Fibroblast of lung (primary cell): ENCODE measurements at regions not wholly inside any gene's neighbourhood (a gene's known extent, or its start where the extent isn't known, plus 50 kb on each side); places are given as distances from the start of the nearest gene placed in this dataset.

Experiments used
- DNase-seq, 2 donors: peaks; one replicate each; pipeline versions ENCODE4 v3.0.0 to v3.0.0-alpha.2; 2010; ENCODE audit warnings: low read depth in 2 of 2
- H2AFZ ChIP-seq: 2 replicates; pipeline ENCODE4 v1.5.1; 2012; ENCODE audit warnings: low read length, control low read depth, inconsistent platforms
- H3K27ac ChIP-seq: 2 replicates; pipeline ENCODE4 v1.5.1; 2011; ENCODE audit warnings: low read length, control low read depth; ENCODE audit not compliant: insufficient read depth
- H3K27me3 ChIP-seq: 2 replicates; pipeline ENCODE4 v1.5.1; 2011; ENCODE audit warnings: mild to moderate bottlenecking, low read length; ENCODE audit not compliant: control insufficient read depth, insufficient read depth
- H3K36me3 ChIP-seq: 2 replicates; pipeline ENCODE4 v1.5.1; 2011; ENCODE audit warnings: low read length; ENCODE audit not compliant: control insufficient read depth, insufficient read depth
- H3K4me1 ChIP-seq: 2 replicates; pipeline ENCODE4 v1.5.1; 2011; ENCODE audit warnings: low read length; ENCODE audit not compliant: control insufficient read depth, insufficient read depth; ENCODE audit errors: extremely low read depth
- H3K4me2 ChIP-seq: 2 replicates; pipeline ENCODE4 v1.5.1; 2011; ENCODE audit warnings: low read length, control low read depth; ENCODE audit not compliant: insufficient read depth; ENCODE audit errors: extremely low read depth
- H3K4me3 ChIP-seq, 4 experiments: fragments of 200-600 bp in 1 of 4; sonication (generic) in 1 of 4; replicated peaks in 1 of 4; 2 replicates each; pipeline ENCODE4 v1.5.1; 2011 to 2016; ENCODE audit warnings: low read length in 4 of 4, low read depth in 3 of 4, mild to moderate bottlenecking in 3 of 4, control low read depth in 2 of 4, inconsistent platforms in 1 of 4, mixed read lengths in 1 of 4; ENCODE audit not compliant: insufficient read depth in 1 of 4; ENCODE audit errors: control extremely low read depth in 1 of 4
- H3K79me2 ChIP-seq: 2 replicates; pipeline ENCODE4 v1.5.1; 2012; ENCODE audit warnings: mild to moderate bottlenecking, low read length, inconsistent platforms; ENCODE audit not compliant: control insufficient read depth, insufficient read depth
- H3K9ac ChIP-seq: 2 replicates; pipeline ENCODE4 v1.5.1; 2011; ENCODE audit warnings: mild to moderate bottlenecking, low read length, control low read depth; ENCODE audit not compliant: insufficient read depth
- H3K9me3 ChIP-seq: 2 replicates; pipeline ENCODE4 v1.5.1; 2012; ENCODE audit warnings: low read depth, low read length; ENCODE audit not compliant: control insufficient read depth, insufficient read depth
- H4K20me1 ChIP-seq: 2 replicates; pipeline ENCODE4 v1.5.1; 2011; ENCODE audit warnings: low read length; ENCODE audit not compliant: control insufficient read depth, insufficient read depth; ENCODE audit errors: extremely low read depth
- EZH2 ChIP-seq: IDR thresholded peaks from 2 replicates; pipeline ENCODE4 v1.5.1; 2012; ENCODE audit warnings: low read length, control low read depth, mild to moderate bottlenecking; ENCODE audit errors: missing control alignments
- TF ChIP-seq, protein P1 (sequence below), 2 donors: IDR thresholded peaks in 1 of 2; conservative IDR thresholded peaks in 1 of 2; 1 replicate in 1 of 2; 2 replicates in 1 of 2; pipeline ENCODE4 v1.5.1; 2011 to 2012; ENCODE audit warnings: low read length in 2 of 2, control low read depth in 1 of 2, inconsistent platforms in 1 of 2, low read depth in 1 of 2, mild to moderate bottlenecking in 1 of 2

DNA sequence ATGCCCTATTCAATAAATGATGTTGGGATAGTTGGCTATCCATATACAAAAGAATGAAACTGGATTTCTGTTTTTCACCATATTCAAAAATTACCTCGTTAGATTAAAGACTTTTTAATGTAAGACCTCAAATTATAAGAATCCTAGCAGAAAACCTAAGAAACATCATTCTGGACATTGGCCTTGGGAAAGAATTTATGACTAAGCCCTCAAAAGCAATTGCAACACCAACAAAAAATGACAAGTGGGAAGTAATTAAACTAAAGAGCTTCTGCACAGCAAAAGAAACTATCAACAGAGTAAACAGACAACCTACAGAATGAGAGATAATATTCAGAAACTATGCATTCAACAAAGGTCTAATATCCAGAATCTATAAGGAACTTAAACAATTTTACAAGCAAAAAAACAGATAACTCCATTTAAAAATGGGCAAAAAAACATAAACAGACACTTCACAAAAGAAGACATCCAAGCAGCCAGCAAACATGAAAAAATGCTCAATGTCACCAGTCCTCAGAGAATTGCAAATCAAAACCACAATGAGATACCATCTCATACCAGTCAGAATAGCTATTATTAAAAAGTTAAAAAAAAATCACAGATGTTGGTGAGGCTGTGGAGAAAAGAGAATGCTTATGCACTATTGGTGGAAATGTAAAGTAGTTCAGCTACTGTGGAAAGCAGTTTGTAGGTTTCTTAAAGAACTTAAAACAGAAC, 309.8 kb downstream of the AHR start:
- H3K9ac ChIP-seq = no peak overlapping the region

DNA sequence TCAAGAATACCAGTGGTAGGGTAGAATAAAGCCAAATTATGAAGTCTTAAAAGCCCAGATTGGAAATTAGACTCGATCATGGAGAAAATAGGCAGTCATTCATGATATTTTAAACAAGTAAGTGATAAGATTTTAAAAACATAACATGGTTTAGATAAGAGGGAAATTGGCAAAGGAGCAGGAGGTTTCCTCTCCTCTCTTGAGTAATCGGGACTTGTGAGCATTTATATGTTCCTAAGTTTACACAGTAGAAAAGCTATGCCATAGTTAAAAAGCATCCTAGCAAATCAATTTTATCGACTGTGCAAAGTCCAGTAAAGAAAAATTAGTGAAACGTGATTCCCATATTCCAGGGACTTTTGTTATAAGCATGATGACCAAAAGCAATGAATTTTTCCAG, 313.2 kb downstream of the AHR start:
- DNase-seq = peak in 1 of 2 donors; percentile 32

More for the DNA sequence above, 309.8 kb downstream of the AHR start:
- DNase-seq = peak; percentile 66 to 79
- Histone ChIP-seq H3K27ac (no peak overlapping the region), H3K36me3 (no peaks in the 10 kb centered on the region), H3K9me3 (no peaks in the 10 kb centered on the region), H3K4me3 (no peak overlapping the region), H3K27me3 (no peaks in the 10 kb centered on the region), H4K20me1 (no peaks in the 10 kb centered on the region), H3K4me1 (no peaks in the 10 kb centered on the region), H3K79me2 (no peaks in the 10 kb centered on the region), H3K4me2 (no peak overlapping the region), H2AFZ (no peak overlapping the region)
- TF ChIP-seq, protein P1, sequence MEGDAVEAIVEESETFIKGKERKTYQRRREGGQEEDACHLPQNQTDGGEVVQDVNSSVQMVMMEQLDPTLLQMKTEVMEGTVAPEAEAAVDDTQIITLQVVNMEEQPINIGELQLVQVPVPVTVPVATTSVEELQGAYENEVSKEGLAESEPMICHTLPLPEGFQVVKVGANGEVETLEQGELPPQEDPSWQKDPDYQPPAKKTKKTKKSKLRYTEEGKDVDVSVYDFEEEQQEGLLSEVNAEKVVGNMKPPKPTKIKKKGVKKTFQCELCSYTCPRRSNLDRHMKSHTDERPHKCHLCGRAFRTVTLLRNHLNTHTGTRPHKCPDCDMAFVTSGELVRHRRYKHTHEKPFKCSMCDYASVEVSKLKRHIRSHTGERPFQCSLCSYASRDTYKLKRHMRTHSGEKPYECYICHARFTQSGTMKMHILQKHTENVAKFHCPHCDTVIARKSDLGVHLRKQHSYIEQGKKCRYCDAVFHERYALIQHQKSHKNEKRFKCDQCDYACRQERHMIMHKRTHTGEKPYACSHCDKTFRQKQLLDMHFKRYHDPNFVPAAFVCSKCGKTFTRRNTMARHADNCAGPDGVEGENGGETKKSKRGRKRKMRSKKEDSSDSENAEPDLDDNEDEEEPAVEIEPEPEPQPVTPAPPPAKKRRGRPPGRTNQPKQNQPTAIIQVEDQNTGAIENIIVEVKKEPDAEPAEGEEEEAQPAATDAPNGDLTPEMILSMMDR (conservative IDR thresholded peaks at IDR 0.05 in 1 of 2, IDR thresholded peaks at IDR 0.05 in 1 of 2; ENCODE audit: low read depth in 1 of 2, low read length in 2 of 2) = no peak
- TF ChIP-seq EZH2 = no peak

DNA sequence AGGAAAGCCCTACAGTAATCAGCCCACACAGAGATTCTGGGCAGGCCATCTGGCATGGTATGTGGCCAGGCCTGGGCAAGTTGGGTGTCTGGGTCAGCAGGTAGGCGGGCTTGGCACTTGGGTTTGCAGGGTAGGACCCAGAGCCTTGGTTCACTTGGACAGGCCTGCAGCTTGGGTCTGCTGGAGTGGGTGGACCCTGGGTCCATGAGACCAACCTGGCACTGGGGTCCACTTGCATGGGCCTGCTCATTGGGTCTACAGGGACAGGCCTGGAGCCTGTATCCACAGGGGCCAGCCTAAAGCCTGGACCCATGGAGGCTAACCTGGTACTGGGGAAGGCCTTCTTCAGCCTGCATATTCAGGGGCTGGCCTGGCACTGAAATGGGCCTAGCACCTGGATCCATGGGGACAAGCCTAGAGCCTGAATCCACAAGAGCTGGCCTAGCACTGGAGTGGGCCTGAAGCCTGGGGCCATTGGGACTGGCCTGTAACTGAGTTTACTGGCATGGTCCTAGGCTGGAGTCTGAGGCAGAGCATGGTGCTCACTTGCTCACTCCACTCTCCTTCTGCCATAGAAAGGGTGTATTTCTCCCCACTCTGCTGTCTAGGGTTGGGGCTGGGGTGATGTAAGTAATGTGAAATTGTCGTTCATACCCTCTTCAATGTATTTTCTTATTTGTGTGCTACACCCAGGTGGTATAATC, 315.0 kb downstream of the AHR start:
- H3K9me3 ChIP-seq = no peaks in the 10 kb centered on the region
- no peaks in the 10 kb centered on the region for H3K36me3 ChIP-seq
- H3K27ac ChIP-seq = no peak overlapping the region
- H4K20me1 ChIP-seq = no peaks in the 10 kb centered on the region
- no peaks in the 10 kb centered on the region for H3K79me2 ChIP-seq
- no peaks in the 10 kb centered on the region for H3K4me1 ChIP-seq
- no peaks in the 10 kb centered on the region for H3K27me3 ChIP-seq
- no peak overlapping the region for H3K4me3 ChIP-seq
- no peak overlapping the region for H3K4me2 ChIP-seq
- no peak for DNase-seq
- no peak overlapping the region for H2AFZ ChIP-seq
- TF ChIP-seq, protein P1 (conservative IDR thresholded peaks at IDR 0.05 in 1 of 2, IDR thresholded peaks at IDR 0.05 in 1 of 2; ENCODE audit: low read depth in 1 of 2, low read length in 2 of 2) = no peak
- no peak for TF ChIP-seq EZH2
- H3K9ac ChIP-seq = no peak overlapping the region

More for the DNA sequence above, 313.2 kb downstream of the AHR start:
- no peaks in the 10 kb centered on the region for H3K79me2 ChIP-seq
- H3K27me3 ChIP-seq = no peaks in the 10 kb centered on the region
- H3K9ac ChIP-seq = no peak overlapping the region
- no peaks in the 10 kb centered on the region for H3K36me3 ChIP-seq
- H3K4me3 ChIP-seq = no peak overlapping the region
- TF ChIP-seq, protein P1 (conservative IDR thresholded peaks at IDR 0.05 in 1 of 2, IDR thresholded peaks at IDR 0.05 in 1 of 2; ENCODE audit: low read depth in 1 of 2, low read length in 2 of 2) = no peak
- no peaks in the 10 kb centered on the region for H3K4me1 ChIP-seq
- H4K20me1 ChIP-seq = no peaks in the 10 kb centered on the region
- H3K9me3 ChIP-seq = no peaks in the 10 kb centered on the region
- H3K4me2 ChIP-seq = no peak overlapping the region
- H2AFZ ChIP-seq = no peak overlapping the region
- no peak overlapping the region for H3K27ac ChIP-seq
